SU-DHL-6 (cell line): ENCODE measurements at regions not wholly inside any gene's neighbourhood (a gene's known extent, or its start where the extent isn't known, plus 50 kb on each side); places are given as distances from the start of the nearest gene placed in this dataset.
"Not testable (repeated sequence)": the region's sequence is repeated elsewhere in the genome, so short reads cannot be mapped to it uniquely, and the experiment has no call there.

Experiments used
- H2AFZ ChIP-seq: fragments of 200-600 bp; sonication (generic); 2 replicates; pipeline ENCODE4 v1.6.1; 2014; ENCODE audit warnings: low read depth, mild to moderate bottlenecking, moderate library complexity, mixed read lengths, antibody characterized with exemption, low read length; ENCODE audit not compliant: severe bottlenecking
- H3F3A ChIP-seq: fragments of 200-600 bp; shearing (Covaris generic); 2 replicates; pipeline ENCODE4 v1.6.0; 2016; ENCODE audit warnings: antibody characterized with exemption, mild to moderate bottlenecking; ENCODE audit not compliant: insufficient read depth
- H3K27ac ChIP-seq: fragments of 200-600 bp; sonication (generic); 2 replicates; pipeline ENCODE4 v1.5.1; 2016; ENCODE audit warnings: low read depth, mild to moderate bottlenecking, low read length, moderate library complexity, mixed read lengths
- H3K27me3 ChIP-seq: fragments of 200-600 bp; sonication (generic), shearing (Covaris generic); 2 replicates; pipeline ENCODE4 v1.6.0; 2014; ENCODE audit warnings: mild to moderate bottlenecking, low read length
- H3K36me3 ChIP-seq: fragments of 200-600 bp; sonication (generic); 2 replicates; pipeline ENCODE4 v1.6.1; 2014; ENCODE audit warnings: mild to moderate bottlenecking, low read length, mixed read lengths
- H3K4me2 ChIP-seq: fragments of 300-600, 200-600 bp; shearing (Covaris generic), sonication (generic); 2 replicates; pipeline ENCODE4 v1.6.0; 2014; ENCODE audit warnings: low read length, low read depth, mild to moderate bottlenecking; ENCODE audit not compliant: poor library complexity, severe bottlenecking
- H3K4me3 ChIP-seq: fragments of 200-600 bp; sonication (generic); 2 replicates; pipeline ENCODE4 v1.5.1; 2014; ENCODE audit warnings: antibody characterized with exemption, low read length, mild to moderate bottlenecking, mixed read lengths; ENCODE audit not compliant: insufficient read depth, poor library complexity, severe bottlenecking
- H3K79me2 ChIP-seq: fragments of 200-600 bp; sonication (generic); 2 replicates; pipeline ENCODE4 v1.6.1; 2014; ENCODE audit warnings: mild to moderate bottlenecking, low read length, moderate library complexity; ENCODE audit not compliant: insufficient read depth
- H3K9ac ChIP-seq: fragments of 200-600 bp; sonication (generic); 2 replicates; pipeline ENCODE4 v1.7.0; 2014; ENCODE audit warnings: mild to moderate bottlenecking, low read length
- H3K9me2 ChIP-seq: fragments of 200-600 bp; sonication (generic); replicated peaks from 2 replicates; pipeline ENCODE4 v1.6.1; 2014; ENCODE audit warnings: low read length; ENCODE audit not compliant: insufficient read depth
- H3K9me3 ChIP-seq: fragments of 200-600 bp; sonication (generic); 2 replicates; pipeline ENCODE4 v1.6.1; 2014; ENCODE audit warnings: low read length, mixed read lengths; ENCODE audit not compliant: insufficient read depth
- H4K20me1 ChIP-seq: fragments of 200-600 bp; sonication (generic); 2 replicates; pipeline ENCODE4 v1.6.1; 2014; ENCODE audit warnings: low read depth, mild to moderate bottlenecking, antibody characterized with exemption, low read length, moderate library complexity, mixed read lengths
- CTCF ChIP-seq: fragments of 200-600 bp; sonication (generic); IDR thresholded peaks from one replicate; pipeline ENCODE4 v1.5.1; 2017; ENCODE audit warnings: antibody characterized with exemption, mild to moderate bottlenecking, low read length, moderate library complexity; ENCODE audit not compliant: insufficient read depth, poor library complexity, severe bottlenecking
- EZH2phosphoT487 ChIP-seq: fragments of 200-600 bp; sonication (generic), shearing (Covaris generic); conservative IDR thresholded peaks from 2 replicates; pipeline ENCODE4 v1.6.1; 2018; ENCODE audit warnings: mild to moderate bottlenecking, antibody characterized with exemption, low read length, moderate library complexity, mixed read lengths

- no peak for TF ChIP-seq CTCF
- no peak for TF ChIP-seq EZH2phosphoT487
- H2AFZ ChIP-seq = no peak overlapping the region
- no peak overlapping the region for H3K4me3 ChIP-seq
- H3K9ac ChIP-seq = no peak overlapping the region
- H3K9me3 ChIP-seq = no peaks in the 10 kb centered on the region
- H3K27me3 ChIP-seq = no peaks in the 10 kb centered on the region
- H3K9me2 ChIP-seq = no peaks in the 10 kb centered on the region
- no peaks in the 10 kb centered on the region for H3F3A ChIP-seq
- no peak overlapping the region for H3K4me2 ChIP-seq
- H4K20me1 ChIP-seq = no peaks in the 10 kb centered on the region
- H3K36me3 ChIP-seq = no peaks in the 10 kb centered on the region
- H3K79me2 ChIP-seq = no peaks in the 10 kb centered on the region
- no peak overlapping the region for H3K27ac ChIP-seq
Observed at GRCh38 chr12:72747111-72747849, 475.1 kb downstream of the TRHDE start.

GRCh38 chr12:72748971-72749370, 476.8 kb downstream of the TRHDE start:
- Histone ChIP-seq H3K27me3 (no peaks in the 10 kb centered on the region), H3K36me3 (no peaks in the 10 kb centered on the region), H3F3A (no peaks in the 10 kb centered on the region), H3K79me2 (no peaks in the 10 kb centered on the region), H3K9ac (no peak overlapping the region), H2AFZ (no peak overlapping the region), H3K9me2 (no peaks in the 10 kb centered on the region), H3K4me2 (no peak overlapping the region), H3K27ac (no peak overlapping the region), H4K20me1 (no peaks in the 10 kb centered on the region), H3K4me3 (no peak overlapping the region), H3K9me3 (no peaks in the 10 kb centered on the region)
- TF ChIP-seq EZH2phosphoT487 (no peak), CTCF (no peak)

GRCh38 chr12:72753571-72753970, 481.4 kb downstream of the TRHDE start:
- H2AFZ ChIP-seq = no peak overlapping the region

GRCh38 chr12:72754026-72754425, 481.9 kb downstream of the TRHDE start:
- not testable (repeated sequence) for H3K27me3 ChIP-seq, H3K27ac ChIP-seq, H3K4me3 ChIP-seq, H3F3A ChIP-seq, H2AFZ ChIP-seq, H3K36me3 ChIP-seq, H3K79me2 ChIP-seq, H4K20me1 ChIP-seq, H3K9me3 ChIP-seq, H3K9me2 ChIP-seq, H3K9ac ChIP-seq, H3K4me2 ChIP-seq

More at GRCh38 chr12:72753571-72753970, 481.4 kb downstream of the TRHDE start:
- Histone ChIP-seq H3K9ac (no peak overlapping the region), H3K9me3 (no peaks in the 10 kb centered on the region), H3K79me2 (no peaks in the 10 kb centered on the region), H4K20me1 (no peaks in the 10 kb centered on the region), H3K4me3 (no peak overlapping the region), H3K27me3 (no peaks in the 10 kb centered on the region), H3F3A (no peaks in the 10 kb centered on the region), H3K9me2 (no peaks in the 10 kb centered on the region), H3K36me3 (no peaks in the 10 kb centered on the region), H3K4me2 (no peak overlapping the region), H3K27ac (no peak overlapping the region)
- no peak for TF ChIP-seq CTCF
